Endothelial cell of umbilical vein (primary cell): ENCODE measurements at regions not wholly inside any gene's neighbourhood (a gene's known extent, or its start where the extent isn't known, plus 50 kb on each side); places are given as distances from the start of the nearest gene placed in this dataset.

Experiments
- BruUV-seq: library from RNA; stranded (reverse); fragments of 400-500 nt; replicated peaks from 2 replicates; lab custom pipeline; 2021; lab: Mats Ljungman, UMichigan
- CTCF ChIA-PET: fragments of 300-600, 350-600 bp; sonication (Branson Sonifier 250); formaldehyde crosslinking; loops from one replicate; lab custom pipeline; 2021; ENCODE audit warnings: antibody characterized with exemption, inconsistent platforms; lab: Charles Lee
- POLR2A ChIA-PET: fragments of 300-600, 350-600 bp; sonication (Branson Sonifier 250); formaldehyde crosslinking; loops from one replicate; lab custom pipeline; 2021; ENCODE audit warnings: antibody characterized with exemption, inconsistent platforms; lab: Charles Lee
- DNase-seq: peaks from one replicate; pipeline ENCODE4 v3.0.0-alpha.2; 2011; ENCODE audit warnings: low read depth, low spot score
- FAIRE-seq: peaks from 2 replicates; lab custom pipeline; 2011; peaks lifted over from hg19 to GRCh38; lab: Jason Lieb, UNC
- H2AFZ ChIP-seq: 2 replicates; pipeline ENCODE4 v1.6.0; 2012; ENCODE audit warnings: low read depth, low read length, control low read depth, inconsistent platforms
- H3K27ac ChIP-seq: 2 replicates; pipeline ENCODE4 v1.5.1; 2011; ENCODE audit warnings: low read depth, mild to moderate bottlenecking, control low read depth, low read length, moderate library complexity; ENCODE audit not compliant: insufficient read depth
- H3K27me3 ChIP-seq, 2 experiments: 2 replicates each; pipeline versions ENCODE4 v1.6.0 to v1.6.1; 2011; ENCODE audit warnings: low read length in 2 of 2, mixed read lengths in 1 of 2; ENCODE audit not compliant: control insufficient read depth in 2 of 2, insufficient read depth in 2 of 2
- H3K36me3 ChIP-seq, 2 experiments: 2 replicates in 1 of 2; 3 replicates in 1 of 2; pipeline ENCODE4 v1.5.1; 2011; ENCODE audit warnings: low read length in 2 of 2, mild to moderate bottlenecking in 1 of 2, moderate library complexity in 1 of 2; ENCODE audit not compliant: control insufficient read depth in 2 of 2, insufficient read depth in 2 of 2; ENCODE audit errors: extremely low read depth in 1 of 2
- H3K4me1 ChIP-seq: 3 replicates; pipeline ENCODE4 v1.5.1; 2011; ENCODE audit warnings: mild to moderate bottlenecking, low read length; ENCODE audit not compliant: control insufficient read depth, insufficient read depth; ENCODE audit errors: extremely low read depth
- H3K4me2 ChIP-seq: 2 replicates; pipeline ENCODE4 v1.6.1; 2011; ENCODE audit warnings: low read length, control low read depth, mixed read lengths; ENCODE audit not compliant: insufficient read depth
- H3K4me3 ChIP-seq, 3 experiments: fragments of 200-600 bp in 1 of 3; sonication (generic), shearing (Covaris generic) in 1 of 3; replicated peaks in 1 of 3; 2 replicates each; pipeline ENCODE4 v1.5.1; 2011 to 2016; ENCODE audit warnings: control low read depth in 3 of 3, low read length in 3 of 3, mild to moderate bottlenecking in 2 of 3, inconsistent platforms in 1 of 3, low read depth in 1 of 3, moderate library complexity in 1 of 3; ENCODE audit not compliant: insufficient read depth in 1 of 3
- H3K79me2 ChIP-seq: 2 replicates; pipeline ENCODE4 v1.6.0; 2012; ENCODE audit warnings: low read length, inconsistent platforms; ENCODE audit not compliant: control insufficient read depth, insufficient read depth
- H3K9ac ChIP-seq: replicated peaks from 2 replicates; pipeline ENCODE3; 2011; ENCODE audit warnings: low read length, control low read depth; ENCODE audit not compliant: insufficient read depth; ENCODE audit errors: extremely low read depth
- H3K9me1 ChIP-seq: replicated peaks from 3 replicates; pipeline ENCODE4 v1.6.0; 2011; ENCODE audit warnings: mild to moderate bottlenecking, low read length; ENCODE audit not compliant: control insufficient read depth, insufficient read depth; ENCODE audit errors: extremely low read depth
- H3K9me3 ChIP-seq: replicated peaks from 2 replicates; pipeline ENCODE4 v1.5.1; 2012; ENCODE audit warnings: low read length, inconsistent platforms; ENCODE audit not compliant: control insufficient read depth, insufficient read depth
- H4K20me1 ChIP-seq: replicated peaks from 2 replicates; pipeline ENCODE3; 2011; ENCODE audit warnings: mild to moderate bottlenecking, low read length; ENCODE audit not compliant: control insufficient read depth, insufficient read depth; ENCODE audit errors: extremely low read depth
- CTCF ChIP-seq, 2 donors: IDR thresholded peaks; 1 replicate in 1 of 2; 2 replicates in 1 of 2; pipeline ENCODE4 v1.5.1; 2011; ENCODE audit warnings: low read length in 2 of 2, mild to moderate bottlenecking in 2 of 2, moderate library complexity in 2 of 2, control low read depth in 1 of 2, inconsistent platforms in 1 of 2, low read depth in 1 of 2; ENCODE audit not compliant: insufficient read depth in 1 of 2; ENCODE audit errors: extremely low read depth in 1 of 2
- EZH2 ChIP-seq: IDR thresholded peaks from 2 replicates; pipeline ENCODE4 v1.6.1; 2012; ENCODE audit warnings: borderline replicate concordance, low read depth, mild to moderate bottlenecking, moderate library complexity, low read length, inconsistent platforms; ENCODE audit not compliant: severe bottlenecking
- FOS ChIP-seq: IDR thresholded peaks from 2 replicates; pipeline ENCODE4 v1.6.1; 2011; ENCODE audit warnings: mild to moderate bottlenecking, low read length, moderate library complexity, borderline replicate concordance; ENCODE audit not compliant: insufficient read depth
- GATA2 ChIP-seq: IDR thresholded peaks from 2 replicates; pipeline ENCODE4 v1.7.0; 2011; ENCODE audit warnings: low read depth, mild to moderate bottlenecking, moderate library complexity, mixed read lengths, low read length; ENCODE audit not compliant: insufficient read length, insufficient read depth
- JUN ChIP-seq: IDR thresholded peaks from 2 replicates; pipeline ENCODE4 v1.6.1; 2011; ENCODE audit warnings: borderline replicate concordance, low read depth; ENCODE audit not compliant: insufficient read length, insufficient read depth
- MAX ChIP-seq: IDR thresholded peaks from 2 replicates; pipeline ENCODE4 v1.6.1; 2011; ENCODE audit not compliant: insufficient read depth, insufficient read length
- MYC ChIP-seq: IDR thresholded peaks from one replicate; pipeline ENCODE4 v1.6.1; 2011; ENCODE audit warnings: mild to moderate bottlenecking, low read depth, low read length
- POLR2A ChIP-seq: IDR thresholded peaks from 2 replicates; pipeline ENCODE4 v1.6.1; 2012; ENCODE audit warnings: low read depth, mild to moderate bottlenecking, control low read depth, low read length
- POLR2AphosphoS5 ChIP-seq: IDR thresholded peaks from 2 replicates; pipeline ENCODE4 v1.6.1; 2012; ENCODE audit warnings: low read depth, mild to moderate bottlenecking, control low read depth, low read length, moderate library complexity; ENCODE audit not compliant: insufficient read depth
- dilution Hi-C: fragments of 300-500 bp; cut with MboI; formaldehyde crosslinking; loops from one replicate; pipeline ENCODE4 v1.15.0; 2019; ENCODE audit warnings: low sequenced_read_pairs; ENCODE audit not compliant: extremely low pct_ligation_motif_present
- intact Hi-C: fragments of 100-400 bp; cut with micrococcal nuclease; formaldehyde crosslinking; loops from one replicate; pipeline ENCODE4 v1.10.0; 2022

- intact Hi-C loops: no loop called here
- Histone ChIP-seq H3K9ac (no peak overlapping the region), H3K79me2 (no peaks in the 10 kb centered on the region), H3K27me3 (no peaks in the 10 kb centered on the region), H3K4me1 (no peaks in the 10 kb centered on the region), H4K20me1 (no peaks in the 10 kb centered on the region), H3K27ac (no peak overlapping the region), H3K36me3 (no peaks in the 10 kb centered on the region), H2AFZ (no peak overlapping the region), H3K4me2 (no peak overlapping the region), H3K9me3 (peaks cover 2% of the 10 kb centered on the region), H3K9me1 (no peaks in the 10 kb centered on the region), H3K4me3 (no peak overlapping the region)
- FAIRE-seq (no peak), DNase-seq (no peak)
- POLR2A ChIA-PET: no interaction called here
- TF ChIP-seq MYC: no peak
- TF ChIP-seq JUN: no peak
- no peak for TF ChIP-seq EZH2
- no peak for TF ChIP-seq POLR2A
- TF ChIP-seq POLR2AphosphoS5: no peak
- no peak for TF ChIP-seq FOS
- no peak for TF ChIP-seq GATA2
- TF ChIP-seq CTCF (IDR thresholded peaks at IDR 0.05; ENCODE audit: extremely low read depth in 1 of 2, insufficient read depth in 1 of 2, low read depth in 1 of 2, low read length in 2 of 2): no peak
- TF ChIP-seq MAX: no peak
- dilution Hi-C loops: no loop called here
- CTCF ChIA-PET: no interaction called here
- no TSS peak for BruUV-seq
Observed at GRCh38 chr16:48860341-48860740, 250.4 kb upstream of the N4BP1 start.
